Stomach (tissue), 4 donors: ENCODE measurements at regions not wholly inside any gene's neighbourhood (a gene's known extent, or its start where the extent isn't known, plus 50 kb on each side); places are given as distances from the start of the nearest gene placed in this dataset.

Source experiments
- CTCF ChIP-seq, 7 experiments: fragments of 450-650 bp in 4 of 7; fragments of 200-600 bp in 3 of 7; sonication (generic) in 3 of 7; IDR thresholded peaks; one replicate each; pipeline ENCODE4 v1.5.1; 2016 to 2019; ENCODE audit warnings: antibody characterized with exemption in 7 of 7, control low read depth in 2 of 7, mild to moderate bottlenecking in 1 of 7
- EP300 ChIP-seq: sonication (generic); formaldehyde crosslinking; IDR thresholded peaks from one replicate; pipeline ENCODE4 v1.6.1; 2017; ENCODE audit warnings: antibody characterized with exemption
- POLR2A ChIP-seq, 4 donors: fragments of 450-650 bp; IDR thresholded peaks; one replicate each; pipeline ENCODE4 v1.6.1; 2016; ENCODE audit warnings: antibody characterized with exemption in 4 of 4, control low read depth in 2 of 4, mild to moderate bottlenecking in 1 of 4, moderate library complexity in 1 of 4
- POLR2AphosphoS5 ChIP-seq, 3 donors: sonication (generic); formaldehyde crosslinking; IDR thresholded peaks; one replicate each; pipeline ENCODE4 v1.6.1; 2016; ENCODE audit warnings: antibody characterized with exemption in 3 of 3

- TF ChIP-seq CTCF (IDR thresholded peaks at IDR 0.05) (no peak), EP300 (no peak), POLR2AphosphoS5 (IDR thresholded peaks at IDR 0.05) (no peak), POLR2A (IDR thresholded peaks at IDR 0.05) (no peak)
Measured at GRCh38 chr13:81393110-81393509, 1052.2 kb upstream of the SPRY2 start.
